ENCODE measurements at regions not wholly inside any gene's neighbourhood (a gene's known extent, or its start where the extent isn't known, plus 50 kb on each side); places are given as distances from the start of the nearest gene placed in this dataset.

GRCh38 chr18:35789543-35789942 lies 182.9 kb upstream of the RMP24 start:
- no peak for TF ChIP-seq BHLHE40 (IDR thresholded peaks at IDR 0.05; ENCODE audit: borderline replicate concordance)
- TF ChIP-seq FOXA1 (IDR thresholded peaks at IDR 0.05), result no peak
- TF ChIP-seq SP1 (IDR thresholded peaks at IDR 0.05), result no peak
- TF ChIP-seq, protein P1, sequence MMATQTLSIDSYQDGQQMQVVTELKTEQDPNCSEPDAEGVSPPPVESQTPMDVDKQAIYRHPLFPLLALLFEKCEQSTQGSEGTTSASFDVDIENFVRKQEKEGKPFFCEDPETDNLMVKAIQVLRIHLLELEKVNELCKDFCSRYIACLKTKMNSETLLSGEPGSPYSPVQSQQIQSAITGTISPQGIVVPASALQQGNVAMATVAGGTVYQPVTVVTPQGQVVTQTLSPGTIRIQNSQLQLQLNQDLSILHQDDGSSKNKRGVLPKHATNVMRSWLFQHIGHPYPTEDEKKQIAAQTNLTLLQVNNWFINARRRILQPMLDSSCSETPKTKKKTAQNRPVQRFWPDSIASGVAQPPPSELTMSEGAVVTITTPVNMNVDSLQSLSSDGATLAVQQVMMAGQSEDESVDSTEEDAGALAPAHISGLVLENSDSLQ (IDR thresholded peaks at IDR 0.05), result no peak
- TF ChIP-seq SUZ12 (IDR thresholded peaks at IDR 0.05), result no peak
- TF ChIP-seq TARDBP (IDR thresholded peaks at IDR 0.05), result no peak
- no peak for TF ChIP-seq ELF4 (IDR thresholded peaks at IDR 0.05)

Data from HEK293T (cell line).